HepG2 (cell line): ENCODE measurements at regions not wholly inside any gene's neighbourhood (a gene's known extent, or its start where the extent isn't known, plus 50 kb on each side); places are given as distances from the start of the nearest gene placed in this dataset.

Experiments
- ASH2L ChIP-seq: fragments of 300-600, 200-600 bp; sonication (generic); IDR thresholded peaks from 2 replicates; pipeline ENCODE4 v1.7.0; 2017; ENCODE audit warnings: low read depth, mild to moderate bottlenecking, moderate library complexity, mixed read lengths, low read length; ENCODE audit not compliant: insufficient read length
- ELF1 ChIP-seq: sonication (generic); formaldehyde crosslinking; IDR thresholded peaks from 2 replicates; pipeline ENCODE4 v1.4.0; 2020; ENCODE audit warnings: missing genetic modification reagents
- GABPA ChIP-seq, 2 experiments: IDR thresholded peaks; 2 replicates each; pipeline ENCODE4 v1.6.1; 2011 to 2016; ENCODE audit warnings: low read depth in 2 of 2, low read length in 1 of 2, missing biosample characterization in 1 of 2, missing genetic modification characterization in 1 of 2
- MTA3 ChIP-seq: sonication (generic); formaldehyde crosslinking; IDR thresholded peaks from 2 replicates; pipeline ENCODE4 v1.4.0; 2020; ENCODE audit warnings: missing genetic modification reagents
- MYNN ChIP-seq: sonication (generic); formaldehyde crosslinking; IDR thresholded peaks from 2 replicates; pipeline ENCODE4 v1.4.0; 2020; ENCODE audit warnings: mild to moderate bottlenecking, low read depth, missing genetic modification reagents
- NKX3-1 ChIP-seq: sonication (generic); formaldehyde crosslinking; IDR thresholded peaks from 2 replicates; pipeline ENCODE4 v1.5.0; 2020; ENCODE audit warnings: missing genetic modification reagents
- NR2F2 ChIP-seq: IDR thresholded peaks from 2 replicates; pipeline ENCODE4 v1.6.1; 2012; ENCODE audit warnings: low read depth, inconsistent platforms, borderline replicate concordance
- POLR2A ChIP-seq, 2 experiments: IDR thresholded peaks; 2 replicates each; pipeline ENCODE4 v1.6.1; 2011; ENCODE audit warnings: low read depth in 2 of 2, low read length in 2 of 2, mild to moderate bottlenecking in 1 of 2, moderate library complexity in 1 of 2; ENCODE audit not compliant: insufficient read depth in 1 of 2
- SIN3A ChIP-seq: IDR thresholded peaks from 2 replicates; pipeline ENCODE4 v1.6.1; 2011; ENCODE audit warnings: low read depth, mild to moderate bottlenecking, control low read depth, low read length, borderline replicate concordance
- SRSF9 ChIP-seq: fragments of 200-400 bp; formaldehyde crosslinking; IDR thresholded peaks from 2 replicates; pipeline ENCODE4 v1.6.1; 2018; ENCODE audit warnings: borderline replicate concordance, mild to moderate bottlenecking, low read depth, low read length; ENCODE audit not compliant: insufficient read depth, poor library complexity, severe bottlenecking
- ZKSCAN8 ChIP-seq: IDR thresholded peaks from 2 replicates; pipeline ENCODE4 v1.6.1; 2016; ENCODE audit warnings: borderline replicate concordance, missing genetic modification reagents, missing compliant biosample characterization
- TF ChIP-seq, protein P1 (sequence below): sonication (generic); formaldehyde crosslinking; IDR thresholded peaks from 2 replicates; pipeline ENCODE4 v1.5.0; 2020; ENCODE audit warnings: mild to moderate bottlenecking, missing genetic modification reagents, moderate library complexity
- TF ChIP-seq, protein P2 (sequence below): sonication (generic); formaldehyde crosslinking; IDR thresholded peaks from 2 replicates; pipeline ENCODE4 v1.4.0; 2020; ENCODE audit warnings: missing genetic modification reagents

DNA sequence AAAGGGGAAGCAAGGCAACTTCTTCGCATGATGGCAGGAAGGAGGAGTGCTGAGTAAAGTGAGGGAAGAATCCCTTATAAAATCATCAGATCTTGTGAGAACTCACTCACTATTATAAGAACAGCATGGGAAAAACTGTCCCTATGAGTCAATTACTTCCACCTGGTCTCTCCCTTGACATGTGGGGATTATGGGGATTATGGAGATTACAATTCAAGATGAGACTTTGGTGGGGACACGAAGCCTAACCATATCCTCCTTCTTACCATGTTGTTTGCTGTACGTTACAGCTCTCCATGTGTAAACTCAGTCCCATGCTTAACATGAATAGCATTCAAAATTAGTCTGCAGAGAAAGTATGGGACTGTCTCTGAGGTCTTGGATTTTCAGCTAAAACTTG, 1096.8 kb upstream of the ACVR2A start:
- no peak for TF ChIP-seq SIN3A
- TF ChIP-seq ELF1 (CRISPR knock-in tag) = no peak
- TF ChIP-seq SRSF9 = no peak
- no peak for TF ChIP-seq ASH2L
- TF ChIP-seq NR2F2 = no peak
- TF ChIP-seq MTA3 (CRISPR knock-in tag) = no peak
- TF ChIP-seq, protein P1, sequence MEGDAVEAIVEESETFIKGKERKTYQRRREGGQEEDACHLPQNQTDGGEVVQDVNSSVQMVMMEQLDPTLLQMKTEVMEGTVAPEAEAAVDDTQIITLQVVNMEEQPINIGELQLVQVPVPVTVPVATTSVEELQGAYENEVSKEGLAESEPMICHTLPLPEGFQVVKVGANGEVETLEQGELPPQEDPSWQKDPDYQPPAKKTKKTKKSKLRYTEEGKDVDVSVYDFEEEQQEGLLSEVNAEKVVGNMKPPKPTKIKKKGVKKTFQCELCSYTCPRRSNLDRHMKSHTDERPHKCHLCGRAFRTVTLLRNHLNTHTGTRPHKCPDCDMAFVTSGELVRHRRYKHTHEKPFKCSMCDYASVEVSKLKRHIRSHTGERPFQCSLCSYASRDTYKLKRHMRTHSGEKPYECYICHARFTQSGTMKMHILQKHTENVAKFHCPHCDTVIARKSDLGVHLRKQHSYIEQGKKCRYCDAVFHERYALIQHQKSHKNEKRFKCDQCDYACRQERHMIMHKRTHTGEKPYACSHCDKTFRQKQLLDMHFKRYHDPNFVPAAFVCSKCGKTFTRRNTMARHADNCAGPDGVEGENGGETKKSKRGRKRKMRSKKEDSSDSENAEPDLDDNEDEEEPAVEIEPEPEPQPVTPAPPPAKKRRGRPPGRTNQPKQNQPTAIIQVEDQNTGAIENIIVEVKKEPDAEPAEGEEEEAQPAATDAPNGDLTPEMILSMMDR (CRISPR knock-in tag) = no peak
- no peak for TF ChIP-seq POLR2A (IDR thresholded peaks at IDR 0.05; ENCODE audit: insufficient read depth in 1 of 2, low read depth in 2 of 2, low read length in 2 of 2)
- TF ChIP-seq, protein P2, sequence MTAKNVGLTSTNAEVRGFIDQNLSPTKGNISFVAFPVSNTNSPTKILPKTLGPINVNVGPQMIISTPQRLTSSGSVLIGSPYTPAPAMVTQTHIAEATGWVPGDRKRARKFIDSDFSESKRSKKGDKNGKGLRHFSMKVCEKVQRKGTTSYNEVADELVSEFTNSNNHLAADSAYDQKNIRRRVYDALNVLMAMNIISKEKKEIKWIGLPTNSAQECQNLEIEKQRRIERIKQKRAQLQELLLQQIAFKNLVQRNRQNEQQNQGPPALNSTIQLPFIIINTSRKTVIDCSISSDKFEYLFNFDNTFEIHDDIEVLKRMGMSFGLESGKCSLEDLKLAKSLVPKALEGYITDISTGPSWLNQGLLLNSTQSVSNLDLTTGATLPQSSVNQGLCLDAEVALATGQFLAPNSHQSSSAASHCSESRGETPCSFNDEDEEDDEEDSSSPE (CRISPR knock-in tag) = no peak
- TF ChIP-seq MYNN = no peak
- no peak for TF ChIP-seq ZKSCAN8 (CRISPR knock-in tag)
- TF ChIP-seq NKX3-1 (CRISPR knock-in tag) = no peak
- no peak for TF ChIP-seq GABPA (IDR thresholded peaks at IDR 0.05; ENCODE audit: low read depth, low read length)
- TF ChIP-seq GABPA (CRISPR knock-in tag; IDR thresholded peaks at IDR 0.05; ENCODE audit: low read depth) = no peak
